DMS153 treated with DMSO at 0.1 percent for 48 hours (cell line): ENCODE measurements at regions not wholly inside any gene's neighbourhood (a gene's known extent, or its start where the extent isn't known, plus 50 kb on each side); places are given as distances from the start of the nearest gene placed in this dataset.

Experiments used
- DNase-seq: peaks from one replicate; lab custom pipeline; 2025; ENCODE audit not compliant: unreplicated experiment; lab: John Stamatoyannopoulos, UW

DNA sequence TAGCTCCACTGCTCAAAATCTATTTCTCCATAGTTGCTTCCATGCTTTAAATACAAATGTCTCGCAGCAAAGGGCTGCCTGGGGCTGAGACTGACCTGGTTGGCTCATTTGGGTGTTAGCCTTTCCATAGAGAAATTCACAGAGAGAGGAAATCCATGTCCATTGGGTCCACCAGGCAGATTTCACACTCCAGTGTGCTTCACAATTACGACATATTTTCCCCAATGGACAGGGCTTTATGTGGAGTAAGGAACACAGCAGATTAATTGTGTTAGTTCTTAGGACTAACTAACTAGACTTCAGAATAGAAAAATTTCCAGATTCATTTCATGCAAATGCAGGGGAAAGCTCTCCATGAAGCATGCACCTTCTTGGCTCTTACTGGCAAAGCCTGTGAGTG lies 180.7 kb downstream of the FBXO15 start:
- DNase-seq = no peak

DNA sequence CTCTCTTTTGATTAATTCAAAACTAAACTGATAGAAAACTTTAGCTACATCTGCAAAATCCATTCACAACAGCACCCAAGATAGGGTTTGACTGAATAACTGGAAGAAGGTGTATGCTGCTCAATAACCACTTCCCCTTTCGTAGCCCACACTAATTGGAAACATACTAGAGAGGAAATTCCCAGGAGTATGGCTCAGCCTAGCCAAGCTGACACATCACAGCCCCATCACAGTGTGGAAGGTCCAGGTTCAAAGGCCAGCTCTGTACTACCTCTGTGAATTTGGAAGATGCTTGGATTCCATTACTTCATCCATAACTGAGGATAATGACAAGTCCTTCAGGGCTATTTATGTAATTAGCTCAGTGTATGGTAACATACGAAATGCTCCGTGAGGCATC lies 185.4 kb downstream of the FBXO15 start:
- DNase-seq = no peak

DNA sequence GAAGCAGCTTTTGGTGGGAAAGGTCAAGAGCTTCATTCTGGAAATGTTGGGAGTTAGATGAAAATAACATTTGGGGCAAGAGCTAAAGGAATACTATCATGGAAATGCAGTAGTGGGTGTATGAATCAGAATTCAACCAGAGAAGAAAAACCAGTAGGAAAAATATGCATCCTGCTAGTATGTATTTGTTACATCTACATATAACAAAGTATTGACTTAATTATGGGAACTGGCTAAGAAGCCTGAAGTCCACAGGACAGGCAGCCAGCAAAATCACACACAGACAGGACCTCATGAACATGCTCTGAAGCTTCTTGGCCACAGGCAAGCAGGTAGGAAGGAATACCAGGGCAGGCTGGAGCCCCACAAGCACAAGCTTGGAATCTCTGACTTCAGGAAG lies 185.8 kb downstream of the FBXO15 start:
- DNase-seq = no peak

DNA sequence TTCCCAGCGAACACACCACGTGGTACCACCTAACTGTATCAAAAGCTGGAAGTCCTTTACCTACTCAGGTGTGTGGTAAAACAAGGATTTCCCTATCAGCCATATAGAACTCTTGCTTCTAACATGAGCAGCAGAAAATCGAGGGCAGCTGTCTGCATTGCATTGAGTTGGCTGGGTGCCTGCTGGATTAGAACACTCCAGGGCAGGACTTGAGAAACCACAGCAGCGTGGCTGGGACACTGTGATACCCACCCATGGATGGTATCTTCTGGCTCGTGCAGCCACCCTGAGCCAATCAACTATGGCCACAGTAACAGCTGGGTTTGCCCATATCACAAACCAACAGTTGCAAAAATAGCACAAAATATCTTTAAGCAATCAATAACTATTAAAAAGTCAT lies 188.3 kb downstream of the FBXO15 start:
- DNase-seq = no peak

DNA sequence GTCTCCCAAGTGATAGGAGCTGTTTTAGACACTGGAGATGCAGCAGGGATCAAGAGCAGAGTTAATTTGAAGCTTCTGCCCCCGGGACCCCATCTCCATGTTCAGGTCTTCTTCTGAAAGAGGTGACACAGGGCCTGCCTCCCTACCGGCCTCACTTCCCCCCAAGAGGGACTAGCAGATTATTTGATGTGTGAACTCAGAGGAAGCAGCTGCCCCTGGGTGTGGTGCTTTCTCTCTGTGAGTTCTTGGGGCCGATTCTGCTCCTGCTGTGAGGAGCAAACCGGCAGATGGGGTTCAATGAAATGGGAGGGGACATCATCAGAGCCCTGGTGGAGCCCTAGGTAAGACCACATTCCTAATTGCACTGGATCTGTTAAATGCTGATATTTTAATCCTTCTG lies 193.4 kb downstream of the FBXO15 start:
- no peak for DNase-seq

DNA sequence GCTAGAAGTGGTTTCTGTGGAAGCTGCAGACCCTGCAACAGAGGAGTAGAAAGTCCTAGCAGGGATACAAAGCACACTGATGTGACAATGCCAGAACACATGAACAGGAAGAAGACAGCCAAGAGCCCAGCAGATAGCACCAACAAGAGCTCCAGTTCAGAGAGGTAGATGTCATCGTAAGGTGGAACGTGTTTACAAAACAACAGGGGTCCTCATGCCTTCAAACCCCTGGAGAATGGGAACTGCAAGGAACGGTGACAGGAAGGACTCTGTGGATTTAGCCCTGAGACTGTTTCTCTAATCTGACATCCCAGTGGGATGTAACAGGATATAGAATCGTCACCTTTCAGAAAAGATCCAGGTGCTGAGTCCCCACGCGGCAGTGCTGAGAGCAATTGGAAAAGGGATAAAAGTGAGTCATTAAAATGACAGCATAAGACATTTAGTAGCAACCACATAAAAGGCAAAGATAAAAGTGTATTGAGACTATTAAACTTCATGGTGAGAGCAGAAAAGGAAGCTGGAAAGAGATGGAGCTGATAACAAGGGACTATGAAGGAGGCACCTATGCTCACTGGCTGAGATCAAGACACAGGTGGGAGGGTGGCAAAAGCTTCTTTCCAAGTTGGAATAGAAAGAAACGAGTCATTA lies 195.2 kb downstream of the FBXO15 start:
- DNase-seq = no peak

DNA sequence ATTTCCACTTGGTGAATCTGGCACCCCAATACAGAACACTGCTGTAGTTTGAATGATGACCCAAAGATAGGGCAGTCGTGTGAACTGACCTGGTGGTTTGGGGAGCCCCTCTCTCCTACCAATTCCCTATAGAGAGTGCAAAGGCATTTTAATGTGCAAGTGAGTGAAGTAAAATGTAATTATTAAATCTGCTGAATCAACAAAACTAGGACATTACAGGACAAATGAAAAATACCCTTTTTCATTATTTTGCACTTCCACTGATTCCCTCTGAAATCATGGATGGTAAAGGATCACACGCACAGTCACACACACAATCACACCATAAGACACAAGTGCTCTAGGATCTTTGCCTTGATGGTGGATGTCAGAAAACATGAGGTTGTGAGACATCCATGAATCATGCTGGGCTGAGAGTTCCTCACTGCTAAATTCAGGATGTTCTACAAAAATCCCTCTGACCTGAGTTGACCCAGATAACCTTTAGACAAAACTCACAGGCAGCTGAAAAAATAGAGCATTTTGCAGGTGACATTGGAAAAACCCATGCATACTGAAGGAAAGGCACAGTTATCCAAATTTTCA lies 197.4 kb downstream of the FBXO15 start:
- no peak for DNase-seq

DNA sequence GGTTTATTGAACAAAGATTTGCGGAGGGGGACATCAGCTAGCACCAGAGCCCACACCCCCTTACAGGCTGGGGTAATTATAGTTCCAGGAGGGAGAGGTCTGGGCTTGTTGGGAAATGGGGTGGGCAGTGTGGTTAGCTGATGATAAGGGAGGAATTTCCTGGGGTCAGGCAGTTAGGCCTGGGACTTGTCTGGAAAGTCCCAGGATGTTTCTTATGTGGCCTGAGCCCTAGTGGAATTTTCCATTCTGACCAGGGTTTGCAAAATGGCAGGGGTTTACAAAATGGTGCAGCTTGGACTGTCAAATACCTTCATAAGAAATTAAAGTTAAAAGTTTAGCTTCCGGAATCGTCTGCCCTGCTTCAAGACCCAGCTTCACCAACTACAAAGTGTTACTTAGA lies 199.1 kb downstream of the FBXO15 start:
- no peak for DNase-seq

DNA sequence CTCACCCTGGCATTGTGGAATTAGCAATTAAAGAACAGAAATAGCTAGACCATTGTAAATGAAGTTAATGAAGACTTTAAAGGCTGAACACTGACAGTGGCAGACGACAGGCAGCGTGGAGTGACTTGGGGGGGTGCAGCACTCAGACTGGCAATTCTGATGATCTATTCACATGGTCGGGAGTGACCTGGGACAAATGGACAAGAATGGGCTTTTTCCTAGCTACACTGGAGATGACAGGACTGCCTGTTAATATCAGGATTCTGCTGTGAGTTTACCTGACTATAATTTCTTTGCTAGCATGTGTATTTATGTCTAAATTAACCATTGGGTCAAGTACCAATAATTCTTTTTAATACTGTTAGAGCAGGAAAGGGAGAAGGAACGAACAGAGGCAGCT lies 199.6 kb downstream of the FBXO15 start:
- DNase-seq = no peak

DNA sequence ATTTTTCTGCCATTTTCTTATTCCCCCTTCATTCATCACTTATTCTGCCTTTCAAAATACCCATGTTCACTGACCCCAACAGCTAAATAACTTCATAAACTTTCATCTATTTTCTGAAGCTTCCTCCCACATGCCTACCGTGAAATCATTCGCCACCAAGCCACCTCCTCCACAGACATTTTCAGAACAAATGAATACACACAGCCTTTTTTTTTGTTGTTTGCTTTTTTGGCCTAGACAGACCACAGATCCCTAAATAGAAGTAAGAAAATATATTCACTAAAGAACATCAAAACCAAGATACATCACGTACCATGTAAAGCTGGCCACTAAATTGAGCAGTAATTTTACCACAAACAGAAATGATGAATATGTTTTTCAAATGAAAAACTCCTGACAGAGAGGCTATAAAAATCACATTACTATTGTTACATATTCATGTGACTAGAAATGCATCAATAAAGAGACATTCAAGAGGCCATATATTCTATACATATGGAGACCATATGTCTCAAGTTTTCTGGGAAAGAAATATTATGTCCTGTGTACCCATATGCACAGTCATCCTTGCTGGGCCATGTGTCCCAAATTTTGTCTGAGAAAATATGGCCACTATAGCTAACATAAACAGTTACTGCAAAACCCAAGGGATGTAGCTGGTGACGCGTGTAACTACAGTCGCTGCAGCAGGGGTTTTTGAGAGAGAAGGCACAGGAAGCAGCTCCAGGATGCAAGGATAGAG lies 200.3 kb downstream of the FBXO15 start:
- DNase-seq = peak; percentile 55

DNA sequence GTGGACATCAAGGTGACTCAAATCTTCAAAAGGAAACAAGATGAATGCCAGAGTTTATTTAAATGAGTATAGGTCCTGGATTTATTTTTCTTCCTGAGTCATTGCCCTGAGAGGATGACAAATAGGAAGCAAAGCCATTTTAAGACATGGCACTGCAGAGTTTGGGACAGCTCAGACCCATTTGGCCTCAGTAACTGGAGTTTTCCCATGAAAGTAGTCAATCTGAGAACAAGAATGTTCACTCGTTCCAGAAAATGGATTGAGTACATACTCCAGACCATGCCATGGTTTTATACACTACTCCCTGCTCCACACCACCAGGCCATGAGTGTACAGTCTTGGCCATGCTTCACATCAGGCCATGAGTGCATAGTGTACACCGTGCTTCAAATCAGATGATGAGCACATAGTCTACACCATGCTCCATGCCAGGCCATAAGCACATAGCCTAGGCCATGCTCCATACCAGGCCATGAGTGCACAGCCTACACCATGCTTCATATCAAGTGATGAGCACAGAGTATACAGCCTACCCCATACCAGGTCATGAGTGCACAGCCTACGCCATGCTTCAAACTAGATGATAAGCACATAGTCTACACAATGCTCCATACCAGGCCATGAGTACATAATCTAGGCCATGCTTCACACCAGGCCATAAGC lies 202.4 kb downstream of the FBXO15 start:
- DNase-seq = no peak

DNA sequence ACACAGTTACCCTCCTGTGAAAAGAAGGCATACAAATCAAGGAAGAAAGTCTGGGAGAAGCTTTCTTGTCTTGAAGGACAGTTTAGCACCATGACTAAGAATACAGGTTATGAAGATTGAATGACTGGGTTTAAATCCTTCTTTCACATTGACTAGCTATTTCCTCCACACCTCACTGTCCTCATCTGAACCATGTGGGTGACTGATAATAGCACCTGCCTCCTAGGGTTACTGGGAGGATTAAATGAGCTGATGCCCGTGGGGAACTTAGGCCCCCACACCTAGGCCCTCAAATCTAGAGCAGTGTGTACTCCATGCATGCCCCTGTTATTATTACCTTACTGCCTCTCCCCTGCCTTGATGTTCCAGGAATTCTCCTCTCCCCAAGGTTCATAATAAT lies 202.9 kb downstream of the FBXO15 start:
- DNase-seq = no peak

DNA sequence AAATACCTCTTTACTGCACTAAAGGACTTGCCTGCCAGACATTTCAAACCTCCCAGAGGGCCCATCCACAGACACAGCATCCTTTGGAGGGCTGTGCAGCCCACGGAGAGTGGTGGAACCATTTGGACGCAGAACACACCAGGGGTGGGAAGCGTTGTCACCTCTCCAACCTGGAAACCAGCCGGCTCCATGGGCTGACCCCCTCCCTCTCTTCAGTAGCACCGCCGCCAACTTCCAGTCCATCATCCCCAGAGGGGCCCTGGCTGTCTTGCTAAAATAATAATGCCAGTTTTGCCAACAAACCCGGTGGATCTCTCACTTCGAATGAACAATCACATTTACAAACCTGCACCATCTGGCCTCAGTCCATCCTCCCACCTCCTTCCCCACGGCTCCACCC lies 203.9 kb downstream of the FBXO15 start:
- DNase-seq = no peak

DNA sequence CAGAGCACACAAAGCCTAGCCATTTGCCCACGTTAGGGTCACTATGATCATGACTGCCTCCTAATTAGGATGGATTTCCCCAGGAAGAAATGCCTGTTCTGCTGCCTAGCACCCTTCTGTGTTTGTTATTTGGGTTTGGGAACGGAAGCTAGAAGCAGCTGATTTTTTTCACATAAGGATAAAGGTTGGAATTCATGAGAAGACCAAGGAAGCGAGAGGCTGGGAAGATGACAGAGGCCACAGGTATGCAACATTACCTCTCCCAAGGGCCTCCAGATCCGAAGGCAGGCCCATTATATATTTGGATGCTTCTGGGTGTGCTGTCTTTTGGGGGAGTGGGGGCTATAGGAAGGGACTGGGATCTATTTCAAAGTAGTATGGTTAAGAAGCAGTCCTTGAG lies 204.7 kb downstream of the FBXO15 start:
- no peak for DNase-seq

DNA sequence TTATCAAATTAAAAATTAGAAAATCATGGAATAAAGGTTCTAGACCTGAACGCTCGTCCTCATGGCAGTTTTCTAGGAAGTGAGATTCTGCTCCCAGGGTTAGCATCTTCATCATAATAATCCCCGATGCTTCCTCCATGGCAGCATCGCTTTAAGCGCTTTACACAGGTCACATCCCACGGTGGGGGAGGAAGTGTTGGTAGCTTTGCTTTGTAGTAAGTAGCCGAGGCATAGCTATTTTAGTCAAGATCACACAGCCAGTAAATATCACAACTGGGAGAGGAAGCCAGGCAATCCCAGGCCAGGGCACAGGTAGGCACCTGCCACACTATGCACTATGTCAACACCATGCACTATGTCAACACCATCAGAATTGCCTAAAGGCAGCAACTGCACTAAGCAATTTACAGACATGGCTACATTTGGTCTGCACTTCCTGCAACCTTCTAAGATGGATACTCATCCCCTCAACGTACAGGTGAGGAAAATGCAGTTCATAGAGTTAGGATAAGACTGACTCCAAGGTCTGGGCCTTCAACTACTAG lies 205.5 kb downstream of the FBXO15 start:
- DNase-seq = peak; percentile 89

DNA sequence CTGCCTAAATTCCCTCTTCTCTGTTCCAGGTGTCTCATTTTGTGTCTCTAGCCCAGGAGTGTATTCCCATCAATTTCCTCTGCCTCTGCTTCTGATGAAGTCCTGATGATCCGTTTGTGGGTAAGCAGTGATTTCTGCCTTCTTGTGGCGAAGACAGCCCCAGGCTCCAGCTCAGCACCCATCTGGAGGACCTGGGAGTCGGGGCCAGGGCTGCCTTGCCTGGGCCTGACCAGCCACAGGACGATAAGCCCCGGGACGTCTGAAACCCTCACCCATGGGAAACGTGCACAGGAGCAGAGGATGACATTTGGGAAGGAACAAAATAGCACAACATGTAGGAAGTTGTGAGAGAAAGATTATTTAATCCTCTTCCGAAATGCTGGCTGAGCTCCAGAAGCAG lies 206.9 kb downstream of the FBXO15 start:
- DNase-seq = no peak

DNA sequence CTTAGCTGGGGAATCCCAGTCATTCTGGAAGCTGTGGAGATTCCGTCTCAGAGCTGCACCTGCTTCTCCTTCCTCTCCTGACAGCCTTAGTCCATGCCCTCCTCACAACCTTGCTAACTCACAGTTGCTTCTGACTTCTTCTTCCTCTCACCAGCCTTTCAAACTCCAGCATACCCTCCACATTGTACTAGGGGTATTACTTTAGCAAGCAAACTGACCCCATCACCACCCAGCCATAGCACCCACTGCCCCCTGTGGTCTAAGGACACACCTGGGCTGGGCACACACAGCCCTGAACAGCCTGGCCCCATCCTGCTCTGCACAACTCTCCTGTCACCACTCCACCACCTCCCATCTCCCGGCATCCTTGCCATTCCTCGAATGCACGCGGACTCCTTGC lies 208.2 kb downstream of the FBXO15 start:
- no peak for DNase-seq

DNA sequence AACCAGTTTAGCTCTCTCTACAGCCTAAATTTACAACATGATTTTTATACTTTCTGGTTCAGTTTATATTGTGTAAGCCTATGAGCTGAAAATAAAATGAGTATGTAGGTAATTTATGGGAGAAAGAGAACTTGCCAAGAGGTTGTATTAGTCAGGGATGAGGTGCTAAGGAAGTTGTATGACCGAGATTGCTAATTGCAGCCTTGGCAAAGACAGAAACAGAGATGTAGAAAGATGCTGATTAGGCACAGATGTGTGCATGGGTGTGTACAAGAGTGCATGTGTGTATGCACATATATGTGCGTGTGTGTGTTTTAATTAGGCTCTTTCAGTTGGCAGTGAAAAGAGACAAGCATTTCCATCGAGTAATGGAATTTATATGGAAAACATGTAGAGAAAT lies 213.9 kb downstream of the FBXO15 start:
- no peak for DNase-seq

DNA sequence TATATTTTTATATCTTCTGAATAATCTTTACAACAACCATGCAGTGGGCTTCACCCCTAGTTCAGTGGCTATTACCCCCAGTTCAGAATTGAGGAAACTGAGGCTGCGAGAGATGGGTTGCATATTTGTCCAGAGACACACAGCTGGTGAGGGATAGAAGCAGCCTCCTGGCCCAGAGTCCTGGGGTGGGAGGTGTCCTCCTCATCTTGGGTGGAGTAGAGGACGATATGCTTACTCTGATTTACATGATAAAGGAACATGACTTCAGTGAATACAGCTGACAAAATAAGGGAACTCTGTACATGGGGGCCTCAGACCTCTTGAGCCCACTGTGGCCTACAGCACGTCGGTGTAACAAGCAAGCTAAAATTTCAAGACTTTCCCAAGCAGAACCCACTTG lies 214.7 kb downstream of the FBXO15 start:
- DNase-seq = no peak

DNA sequence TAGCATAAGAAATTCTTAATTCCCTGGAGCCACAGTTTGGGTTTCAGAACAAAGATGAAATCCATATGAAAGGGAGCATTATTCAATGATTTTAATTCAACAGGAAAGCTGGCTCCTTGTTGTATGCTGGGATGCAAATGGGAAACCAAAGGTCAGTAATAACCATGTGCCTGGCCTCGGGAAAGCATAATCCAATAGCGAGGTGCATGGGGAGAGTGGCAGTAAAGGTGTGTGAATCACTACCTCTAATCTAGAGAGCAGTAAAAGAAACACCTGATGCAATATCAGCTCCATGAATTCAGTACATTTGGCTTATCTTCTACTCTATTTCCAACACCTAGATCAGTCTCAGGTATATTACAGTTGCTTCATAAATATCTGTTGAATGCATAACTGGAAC lies 220.1 kb downstream of the FBXO15 start:
- no peak for DNase-seq

DNA sequence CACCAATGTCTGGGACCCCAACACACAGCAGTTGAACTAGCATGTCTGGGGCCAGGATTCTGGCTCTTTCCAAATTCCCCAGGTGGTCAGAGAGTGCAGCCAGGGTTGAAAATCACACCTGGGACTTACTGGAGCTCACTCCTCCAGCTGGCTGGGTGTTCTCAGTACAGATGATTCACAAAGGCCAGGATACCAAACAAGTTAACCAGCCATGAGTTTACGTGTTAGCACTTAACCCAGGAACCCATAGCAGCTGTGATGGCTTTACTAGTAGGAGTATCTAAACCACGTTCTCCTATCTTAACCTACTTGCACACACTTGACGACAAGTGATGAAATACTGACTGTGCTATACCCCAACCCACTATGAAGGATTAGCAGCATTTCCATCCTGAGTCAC lies 222.8 kb downstream of the FBXO15 start:
- DNase-seq = no peak

DNA sequence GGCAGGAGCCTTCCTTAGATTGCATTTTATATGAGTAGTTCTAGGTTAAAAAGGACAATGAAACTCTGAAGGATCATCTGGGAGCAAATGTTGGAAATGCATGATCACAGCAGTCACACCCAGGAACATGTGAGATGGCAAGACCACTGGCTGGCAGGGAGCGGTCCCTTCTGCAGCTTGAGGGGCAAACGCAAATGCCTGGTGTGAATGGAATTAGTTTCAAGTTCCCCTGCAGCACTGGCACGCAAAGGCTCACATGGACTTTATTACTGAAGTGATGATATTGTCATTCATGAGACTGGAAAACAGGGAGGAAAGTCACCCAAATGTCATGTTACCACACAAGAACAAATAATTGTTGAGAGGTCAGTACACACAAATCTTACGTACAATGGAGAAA lies 223.3 kb downstream of the FBXO15 start:
- no peak for DNase-seq
